ENCODE measurements at regions not wholly inside any gene's neighbourhood (a gene's known extent, or its start where the extent isn't known, plus 50 kb on each side); places are given as distances from the start of the nearest gene placed in this dataset.
A peak's percentile ranks its signal among the peaks of the same experiment; 100 is the strongest.
"Not testable (repeated sequence)": the region's sequence is repeated elsewhere in the genome, so short reads cannot be mapped to it uniquely, and the experiment has no call there.

GRCh38 chr2:64795024-64795592, 141.4 kb upstream of the SERTAD2 start:
- no peak for DNase-seq (ENCODE audit: low read depth in 1 of 2, low spot score in 1 of 2)
- in situ Hi-C loops (cut with HindIII; ENCODE audit: low pct_unique_long_range_greater_than_20kb, low sequenced_read_pairs) = no loop called here
- TF ChIP-seq JUND (IDR thresholded peaks at IDR 0.05; ENCODE audit: low read depth) = no peak

GRCh38 chr2:64796926-64797325, 143.2 kb upstream of the SERTAD2 start:
- in situ Hi-C loops (cut with HindIII; ENCODE audit: low pct_unique_long_range_greater_than_20kb, low sequenced_read_pairs) = no loop called here

GRCh38 chr2:64797881-64798575, 144.3 kb upstream of the SERTAD2 start:
- DNase-seq (ENCODE audit: low read depth in 1 of 2, low spot score in 1 of 2) = peak; percentile 22 to 79
- in situ Hi-C loops (cut with HindIII; ENCODE audit: low pct_unique_long_range_greater_than_20kb, low sequenced_read_pairs) = no loop called here
- TF ChIP-seq JUND (IDR thresholded peaks at IDR 0.05; ENCODE audit: low read depth) = no peak

More at GRCh38 chr2:64796926-64797325, 143.2 kb upstream of the SERTAD2 start:
- DNase-seq (ENCODE audit: low read depth in 1 of 2, low spot score in 1 of 2) = no peak
- no peak for TF ChIP-seq JUND (IDR thresholded peaks at IDR 0.05; ENCODE audit: low read depth)

- DNase-seq (ENCODE audit: low read depth in 1 of 2, low spot score in 1 of 2) = no peak
- in situ Hi-C loops (cut with HindIII; ENCODE audit: low pct_unique_long_range_greater_than_20kb, low sequenced_read_pairs) = no loop called here
- no peak for TF ChIP-seq JUND (IDR thresholded peaks at IDR 0.05; ENCODE audit: low read depth)
Observed at GRCh38 chr2:64799592-64800252, 146.0 kb upstream of the SERTAD2 start.

GRCh38 chr2:64803776-64804175, 150.1 kb upstream of the SERTAD2 start:
- no peak for DNase-seq (ENCODE audit: low read depth in 1 of 2, low spot score in 1 of 2)
- TF ChIP-seq JUND (IDR thresholded peaks at IDR 0.05; ENCODE audit: low read depth) = no peak
- in situ Hi-C loops (cut with HindIII; ENCODE audit: low pct_unique_long_range_greater_than_20kb, low sequenced_read_pairs) = no loop called here

- TF ChIP-seq JUND (IDR thresholded peaks at IDR 0.05; ENCODE audit: low read depth) = no peak
- in situ Hi-C loops (cut with HindIII; ENCODE audit: low pct_unique_long_range_greater_than_20kb, low sequenced_read_pairs) = no loop called here
- DNase-seq (ENCODE audit: low read depth in 1 of 2, low spot score in 1 of 2) = no peak
Observed at GRCh38 chr2:64804651-64805050, 150.9 kb upstream of the SERTAD2 start.

- in situ Hi-C loops (cut with HindIII; ENCODE audit: low pct_unique_long_range_greater_than_20kb, low sequenced_read_pairs) = no loop called here
- peak in 1 of 2 experiments; percentile 65 for DNase-seq (ENCODE audit: low read depth in 1 of 2, low spot score in 1 of 2)
- no peak for TF ChIP-seq JUND (IDR thresholded peaks at IDR 0.05; ENCODE audit: low read depth)
Observed at GRCh38 chr2:64807417-64807816, 153.7 kb upstream of the SERTAD2 start.

GRCh38 chr2:64808092-64808491, 154.4 kb upstream of the SERTAD2 start:
- in situ Hi-C loops (cut with HindIII; ENCODE audit: low pct_unique_long_range_greater_than_20kb, low sequenced_read_pairs) = no loop called here

GRCh38 chr2:64808754-64809153, 155.0 kb upstream of the SERTAD2 start:
- in situ Hi-C loops (cut with HindIII; ENCODE audit: low pct_unique_long_range_greater_than_20kb, low sequenced_read_pairs) = no loop called here
- no peak for DNase-seq (ENCODE audit: low read depth in 1 of 2, low spot score in 1 of 2)
- no peak for TF ChIP-seq JUND (IDR thresholded peaks at IDR 0.05; ENCODE audit: low read depth)

More at GRCh38 chr2:64808092-64808491, 154.4 kb upstream of the SERTAD2 start:
- no peak for TF ChIP-seq JUND (IDR thresholded peaks at IDR 0.05; ENCODE audit: low read depth)
- no peak for DNase-seq (ENCODE audit: low read depth in 1 of 2, low spot score in 1 of 2)

- DNase-seq (ENCODE audit: low read depth in 1 of 2, low spot score in 1 of 2) = no peak
- no peak for TF ChIP-seq JUND (IDR thresholded peaks at IDR 0.05; ENCODE audit: low read depth)
- in situ Hi-C loops (cut with HindIII; ENCODE audit: low pct_unique_long_range_greater_than_20kb, low sequenced_read_pairs) = no loop called here
Observed at GRCh38 chr2:64809216-64809615, 155.5 kb upstream of the SERTAD2 start.

GRCh38 chr2:64812285-64812684, 158.6 kb upstream of the SERTAD2 start:
- no peak for TF ChIP-seq JUND (IDR thresholded peaks at IDR 0.05; ENCODE audit: low read depth)
- in situ Hi-C loops (cut with HindIII; ENCODE audit: low pct_unique_long_range_greater_than_20kb, low sequenced_read_pairs) = no loop called here
- no peak for DNase-seq (ENCODE audit: low read depth in 1 of 2, low spot score in 1 of 2)

GRCh38 chr2:64814007-64814406, 160.3 kb upstream of the SERTAD2 start:
- TF ChIP-seq JUND (IDR thresholded peaks at IDR 0.05; ENCODE audit: low read depth) = no peak
- no peak for DNase-seq (ENCODE audit: low read depth in 1 of 2, low spot score in 1 of 2)
- in situ Hi-C loops (cut with HindIII; ENCODE audit: low pct_unique_long_range_greater_than_20kb, low sequenced_read_pairs) = no loop called here

- DNase-seq (ENCODE audit: low read depth in 1 of 2, low spot score in 1 of 2); in situ Hi-C loops (cut with HindIII; ENCODE audit: low pct_unique_long_range_greater_than_20kb, low sequenced_read_pairs): not testable (repeated sequence)
Observed at GRCh38 chr2:64816526-64816925, 162.8 kb upstream of the SERTAD2 start.
